Endothelial cell of umbilical vein (primary cell): ENCODE measurements at regions not wholly inside any gene's neighbourhood (a gene's known extent, or its start where the extent isn't known, plus 50 kb on each side); places are given as distances from the start of the nearest gene placed in this dataset.

Source experiments
- BruUV-seq: library from RNA; stranded (reverse); fragments of 400-500 nt; replicated peaks from 2 replicates; lab custom pipeline; 2021; lab: Mats Ljungman, UMichigan
- CTCF ChIA-PET: fragments of 300-600, 350-600 bp; sonication (Branson Sonifier 250); formaldehyde crosslinking; loops from one replicate; lab custom pipeline; 2021; ENCODE audit warnings: antibody characterized with exemption, inconsistent platforms; lab: Charles Lee
- POLR2A ChIA-PET: fragments of 300-600, 350-600 bp; sonication (Branson Sonifier 250); formaldehyde crosslinking; loops from one replicate; lab custom pipeline; 2021; ENCODE audit warnings: antibody characterized with exemption, inconsistent platforms; lab: Charles Lee
- DNase-seq: peaks from one replicate; pipeline ENCODE4 v3.0.0-alpha.2; 2011; ENCODE audit warnings: low read depth, low spot score
- FAIRE-seq: peaks from 2 replicates; lab custom pipeline; 2011; peaks lifted over from hg19 to GRCh38; lab: Jason Lieb, UNC
- H2AFZ ChIP-seq: 2 replicates; pipeline ENCODE4 v1.6.0; 2012; ENCODE audit warnings: low read depth, low read length, control low read depth, inconsistent platforms
- H3K27ac ChIP-seq: 2 replicates; pipeline ENCODE4 v1.5.1; 2011; ENCODE audit warnings: low read depth, mild to moderate bottlenecking, control low read depth, low read length, moderate library complexity; ENCODE audit not compliant: insufficient read depth
- H3K27me3 ChIP-seq, 2 experiments: 2 replicates each; pipeline versions ENCODE4 v1.6.0 to v1.6.1; 2011; ENCODE audit warnings: low read length in 2 of 2, mixed read lengths in 1 of 2; ENCODE audit not compliant: control insufficient read depth in 2 of 2, insufficient read depth in 2 of 2
- H3K36me3 ChIP-seq, 2 experiments: 2 replicates in 1 of 2; 3 replicates in 1 of 2; pipeline ENCODE4 v1.5.1; 2011; ENCODE audit warnings: low read length in 2 of 2, mild to moderate bottlenecking in 1 of 2, moderate library complexity in 1 of 2; ENCODE audit not compliant: control insufficient read depth in 2 of 2, insufficient read depth in 2 of 2; ENCODE audit errors: extremely low read depth in 1 of 2
- H3K4me1 ChIP-seq: 3 replicates; pipeline ENCODE4 v1.5.1; 2011; ENCODE audit warnings: mild to moderate bottlenecking, low read length; ENCODE audit not compliant: control insufficient read depth, insufficient read depth; ENCODE audit errors: extremely low read depth
- H3K4me2 ChIP-seq: 2 replicates; pipeline ENCODE4 v1.6.1; 2011; ENCODE audit warnings: low read length, control low read depth, mixed read lengths; ENCODE audit not compliant: insufficient read depth
- H3K4me3 ChIP-seq, 3 experiments: fragments of 200-600 bp in 1 of 3; sonication (generic), shearing (Covaris generic) in 1 of 3; replicated peaks in 1 of 3; 2 replicates each; pipeline ENCODE4 v1.5.1; 2011 to 2016; ENCODE audit warnings: control low read depth in 3 of 3, low read length in 3 of 3, mild to moderate bottlenecking in 2 of 3, inconsistent platforms in 1 of 3, low read depth in 1 of 3, moderate library complexity in 1 of 3; ENCODE audit not compliant: insufficient read depth in 1 of 3
- H3K79me2 ChIP-seq: 2 replicates; pipeline ENCODE4 v1.6.0; 2012; ENCODE audit warnings: low read length, inconsistent platforms; ENCODE audit not compliant: control insufficient read depth, insufficient read depth
- H3K9ac ChIP-seq: replicated peaks from 2 replicates; pipeline ENCODE3; 2011; ENCODE audit warnings: low read length, control low read depth; ENCODE audit not compliant: insufficient read depth; ENCODE audit errors: extremely low read depth
- H3K9me1 ChIP-seq: replicated peaks from 3 replicates; pipeline ENCODE4 v1.6.0; 2011; ENCODE audit warnings: mild to moderate bottlenecking, low read length; ENCODE audit not compliant: control insufficient read depth, insufficient read depth; ENCODE audit errors: extremely low read depth
- H3K9me3 ChIP-seq: replicated peaks from 2 replicates; pipeline ENCODE4 v1.5.1; 2012; ENCODE audit warnings: low read length, inconsistent platforms; ENCODE audit not compliant: control insufficient read depth, insufficient read depth
- H4K20me1 ChIP-seq: replicated peaks from 2 replicates; pipeline ENCODE3; 2011; ENCODE audit warnings: mild to moderate bottlenecking, low read length; ENCODE audit not compliant: control insufficient read depth, insufficient read depth; ENCODE audit errors: extremely low read depth
- EZH2 ChIP-seq: IDR thresholded peaks from 2 replicates; pipeline ENCODE4 v1.6.1; 2012; ENCODE audit warnings: borderline replicate concordance, low read depth, mild to moderate bottlenecking, moderate library complexity, low read length, inconsistent platforms; ENCODE audit not compliant: severe bottlenecking
- FOS ChIP-seq: IDR thresholded peaks from 2 replicates; pipeline ENCODE4 v1.6.1; 2011; ENCODE audit warnings: mild to moderate bottlenecking, low read length, moderate library complexity, borderline replicate concordance; ENCODE audit not compliant: insufficient read depth
- GATA2 ChIP-seq: IDR thresholded peaks from 2 replicates; pipeline ENCODE4 v1.7.0; 2011; ENCODE audit warnings: low read depth, mild to moderate bottlenecking, moderate library complexity, mixed read lengths, low read length; ENCODE audit not compliant: insufficient read length, insufficient read depth
- JUN ChIP-seq: IDR thresholded peaks from 2 replicates; pipeline ENCODE4 v1.6.1; 2011; ENCODE audit warnings: borderline replicate concordance, low read depth; ENCODE audit not compliant: insufficient read length, insufficient read depth
- MYC ChIP-seq: IDR thresholded peaks from one replicate; pipeline ENCODE4 v1.6.1; 2011; ENCODE audit warnings: mild to moderate bottlenecking, low read depth, low read length
- POLR2A ChIP-seq: IDR thresholded peaks from 2 replicates; pipeline ENCODE4 v1.6.1; 2012; ENCODE audit warnings: low read depth, mild to moderate bottlenecking, control low read depth, low read length
- POLR2AphosphoS5 ChIP-seq: IDR thresholded peaks from 2 replicates; pipeline ENCODE4 v1.6.1; 2012; ENCODE audit warnings: low read depth, mild to moderate bottlenecking, control low read depth, low read length, moderate library complexity; ENCODE audit not compliant: insufficient read depth
- dilution Hi-C: fragments of 300-500 bp; cut with MboI; formaldehyde crosslinking; loops from one replicate; pipeline ENCODE4 v1.15.0; 2019; ENCODE audit warnings: low sequenced_read_pairs; ENCODE audit not compliant: extremely low pct_ligation_motif_present
- intact Hi-C: fragments of 100-400 bp; cut with micrococcal nuclease; formaldehyde crosslinking; loops from one replicate; pipeline ENCODE4 v1.10.0; 2022
- TF ChIP-seq, protein P1 (sequence below), 2 donors: IDR thresholded peaks; 1 replicate in 1 of 2; 2 replicates in 1 of 2; pipeline ENCODE4 v1.5.1; 2011; ENCODE audit warnings: low read length in 2 of 2, mild to moderate bottlenecking in 2 of 2, moderate library complexity in 2 of 2, control low read depth in 1 of 2, inconsistent platforms in 1 of 2, low read depth in 1 of 2; ENCODE audit not compliant: insufficient read depth in 1 of 2; ENCODE audit errors: extremely low read depth in 1 of 2
- TF ChIP-seq, protein P2 (sequence below): IDR thresholded peaks from 2 replicates; pipeline ENCODE4 v1.6.1; 2011; ENCODE audit not compliant: insufficient read depth, insufficient read length

DNA sequence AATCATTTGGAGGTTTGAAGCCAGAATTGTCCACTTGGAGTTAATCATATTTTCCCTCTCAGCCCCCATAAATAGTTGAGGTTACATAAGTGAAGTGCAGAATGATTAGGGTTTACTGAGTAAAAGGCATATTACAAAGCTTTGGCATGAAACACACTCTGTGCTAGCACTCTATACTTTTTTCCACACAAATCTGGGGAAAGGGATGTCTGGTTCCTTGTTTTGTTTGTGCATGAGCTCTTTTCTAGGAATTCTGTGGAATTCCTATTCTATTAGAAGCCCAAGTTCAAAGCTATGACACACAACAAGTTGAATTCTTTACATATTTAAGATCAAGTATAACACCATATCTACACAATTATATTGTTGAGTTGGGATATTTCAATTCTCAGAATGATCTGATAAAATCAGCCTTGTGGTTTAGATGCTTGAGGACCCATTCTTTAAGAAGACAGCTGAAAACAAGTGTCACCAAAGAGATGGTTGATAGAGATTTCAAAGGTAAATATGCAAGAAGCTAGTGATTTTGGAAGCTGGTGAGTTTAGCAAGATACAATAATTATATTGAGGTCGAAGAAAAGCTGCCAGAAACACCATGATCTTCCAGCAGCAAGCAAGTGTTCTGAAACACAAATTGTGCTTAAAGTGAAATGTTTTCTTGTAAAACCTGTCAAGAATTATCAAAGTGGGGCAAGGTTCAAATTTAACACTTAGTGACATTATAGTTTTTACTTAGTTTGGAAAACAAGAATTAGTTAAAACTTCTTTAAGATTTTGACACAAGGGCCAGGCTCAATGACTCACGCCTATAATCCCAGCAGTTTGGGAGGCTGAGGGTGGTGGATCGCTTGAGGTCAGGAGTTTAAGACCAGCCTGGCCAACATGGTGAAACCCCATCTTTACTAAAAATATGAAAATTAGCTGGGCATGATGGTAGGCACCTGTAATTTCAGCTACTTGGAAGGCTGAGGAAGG lies 122.6 kb downstream of the INHBA start:
- no peaks in the 10 kb centered on the region for H4K20me1 ChIP-seq
- ChIA-PET CTCF (interaction anchor here (0.6 to 3.1 kb wide), 8 partner anchors 9 to 577 kb away, joined by 3 to 17 read pairs (median 8); no protein-coding TSS in a partner anchor), POLR2A (interaction anchor here (0.6 to 1.1 kb wide), 5 partner anchors 12 to 740 kb away, joined by 3 to 6 read pairs (median 4); no protein-coding TSS in a partner anchor)
- H3K9me1 ChIP-seq, result no peaks in the 10 kb centered on the region
- peaks cover 43% of the 10 kb centered on the region for H3K4me1 ChIP-seq
- peak overlapping the region; percentile 93 for H3K27ac ChIP-seq
- peak overlapping the region; percentile 66 for H3K9ac ChIP-seq
- H2AFZ ChIP-seq, result no peak overlapping the region
- dilution Hi-C loops (no loop called here), intact Hi-C loops (loop anchor here (1.0 to 2.0 kb wide), 4 partner anchors 72 to 569 kb away; no protein-coding TSS in a partner anchor)
- FAIRE-seq (peak; percentile 76), DNase-seq (peak; percentile 95)
- no peaks in the 10 kb centered on the region for H3K27me3 ChIP-seq
- H3K9me3 ChIP-seq, result no peaks in the 10 kb centered on the region
- no peaks in the 10 kb centered on the region for H3K36me3 ChIP-seq
- TF ChIP-seq EZH2 (no peak), POLR2AphosphoS5 (peak; percentile 41), GATA2 (peak; percentile 93), JUN (peak; percentile 92), MYC (no peak), FOS (peak; percentile 75), POLR2A (no peak)
- TF ChIP-seq, protein P1, sequence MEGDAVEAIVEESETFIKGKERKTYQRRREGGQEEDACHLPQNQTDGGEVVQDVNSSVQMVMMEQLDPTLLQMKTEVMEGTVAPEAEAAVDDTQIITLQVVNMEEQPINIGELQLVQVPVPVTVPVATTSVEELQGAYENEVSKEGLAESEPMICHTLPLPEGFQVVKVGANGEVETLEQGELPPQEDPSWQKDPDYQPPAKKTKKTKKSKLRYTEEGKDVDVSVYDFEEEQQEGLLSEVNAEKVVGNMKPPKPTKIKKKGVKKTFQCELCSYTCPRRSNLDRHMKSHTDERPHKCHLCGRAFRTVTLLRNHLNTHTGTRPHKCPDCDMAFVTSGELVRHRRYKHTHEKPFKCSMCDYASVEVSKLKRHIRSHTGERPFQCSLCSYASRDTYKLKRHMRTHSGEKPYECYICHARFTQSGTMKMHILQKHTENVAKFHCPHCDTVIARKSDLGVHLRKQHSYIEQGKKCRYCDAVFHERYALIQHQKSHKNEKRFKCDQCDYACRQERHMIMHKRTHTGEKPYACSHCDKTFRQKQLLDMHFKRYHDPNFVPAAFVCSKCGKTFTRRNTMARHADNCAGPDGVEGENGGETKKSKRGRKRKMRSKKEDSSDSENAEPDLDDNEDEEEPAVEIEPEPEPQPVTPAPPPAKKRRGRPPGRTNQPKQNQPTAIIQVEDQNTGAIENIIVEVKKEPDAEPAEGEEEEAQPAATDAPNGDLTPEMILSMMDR (IDR thresholded peaks at IDR 0.05; ENCODE audit: extremely low read depth in 1 of 2, insufficient read depth in 1 of 2, low read depth in 1 of 2, low read length in 2 of 2), result no peak
- TF ChIP-seq, protein P2, sequence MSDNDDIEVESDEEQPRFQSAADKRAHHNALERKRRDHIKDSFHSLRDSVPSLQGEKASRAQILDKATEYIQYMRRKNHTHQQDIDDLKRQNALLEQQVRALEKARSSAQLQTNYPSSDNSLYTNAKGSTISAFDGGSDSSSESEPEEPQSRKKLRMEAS, result no peak
- no peak overlapping the region for H3K4me3 ChIP-seq
- H3K4me2 ChIP-seq, result peak overlapping the region; percentile 42
- BruUV-seq, result TSS peak; percentile 79
- no peaks in the 10 kb centered on the region for H3K79me2 ChIP-seq
